GM12878 (cell line): ENCODE measurements at regions not wholly inside any gene's neighbourhood (a gene's known extent, or its start where the extent isn't known, plus 50 kb on each side); places are given as distances from the start of the nearest gene placed in this dataset.

Source experiments
- ATAC-seq: fragments of 200-7000 bp; cut with Tn5 transposase; 3 replicates; pipeline ENCODE4 v1.9.1; 2020; ENCODE audit warnings: mild to moderate bottlenecking, moderate library complexity
- BruUV-seq: library from RNA; stranded (reverse); fragments of 400-500 nt; replicated peaks from 2 replicates; lab custom pipeline; 2021; lab: Mats Ljungman, UMichigan
- CTCF ChIA-PET: fragments of 300-600 bp; sonication (Branson Sonifier 250); formaldehyde crosslinking; extraction: SDS; loops from one replicate; lab custom pipeline; 2021; ENCODE audit warnings: inconsistent platforms; lab: Yijun Ruan, JAX
- POLR2A ChIA-PET: fragments of 350-600 bp; formaldehyde crosslinking; extraction: SDS; loops from one replicate; lab custom pipeline; 2021; ENCODE audit warnings: inconsistent platforms; lab: Charles Lee
- RAD21 ChIA-PET: fragments of 300-600 bp; sonication (Branson Sonifier 250); formaldehyde crosslinking; loops from one replicate; lab custom pipeline; 2023; ENCODE audit warnings: antibody characterized with exemption; ENCODE audit not compliant: unreplicated experiment; lab: Charles Lee
- SMC1A ChIA-PET: fragments of 300-600 bp; sonication (Branson Sonifier 250); formaldehyde crosslinking; loops from one replicate; lab custom pipeline; 2023; ENCODE audit not compliant: unreplicated experiment, uncharacterized antibody; lab: Charles Lee
- DNase-seq: peaks from one replicate; pipeline ENCODE4 v3.0.0-alpha.2; 2011; ENCODE audit warnings: low read depth, low spot score
- FAIRE-seq: peaks from 3 replicates; lab custom pipeline; 2011; peaks lifted over from hg19 to GRCh38; lab: Jason Lieb, UNC
- H2AFZ ChIP-seq: 2 replicates; pipeline ENCODE4 v1.6.0; 2011; ENCODE audit warnings: low read depth, low read length, control low read depth; ENCODE audit not compliant: control insufficient read depth
- H3K27ac ChIP-seq: 2 replicates; pipeline ENCODE4 v1.5.1; 2011; ENCODE audit warnings: control low read depth; ENCODE audit not compliant: control insufficient read depth, insufficient read depth
- H3K27me3 ChIP-seq, 2 experiments: replicated peaks in 1 of 2; 2 replicates each; pipeline versions ENCODE4 v1.6.0 to v1.6.1; 2011; ENCODE audit warnings: low read length in 1 of 2; ENCODE audit not compliant: control insufficient read depth in 2 of 2, insufficient read depth in 2 of 2
- H3K36me3 ChIP-seq, 2 experiments: 2 replicates each; pipeline ENCODE4 v1.5.1; 2011; ENCODE audit warnings: low read length in 1 of 2; ENCODE audit not compliant: control insufficient read depth in 2 of 2, insufficient read depth in 2 of 2
- H3K4me1 ChIP-seq: 2 replicates; pipeline ENCODE4 v1.6.1; 2011; ENCODE audit warnings: mild to moderate bottlenecking, low read length, moderate library complexity, mixed read lengths; ENCODE audit not compliant: control insufficient read depth, insufficient read depth
- H3K4me2 ChIP-seq: 2 replicates; pipeline ENCODE4 v1.6.0; 2011; ENCODE audit warnings: control low read depth; ENCODE audit not compliant: control insufficient read depth, insufficient read depth
- H3K4me3 ChIP-seq: fragments of 200-600 bp; sonication (generic); 2 replicates; pipeline ENCODE4 v1.5.1; 2016
- H3K79me2 ChIP-seq: 2 replicates; pipeline ENCODE4 v1.6.0; 2011; ENCODE audit warnings: low read length; ENCODE audit not compliant: control insufficient read depth, insufficient read depth
- H3K9ac ChIP-seq: 2 replicates; pipeline ENCODE4 v1.8.0; 2011; ENCODE audit warnings: low read length, control low read depth, mixed read lengths; ENCODE audit not compliant: control insufficient read depth, insufficient read depth
- H3K9me3 ChIP-seq: replicated peaks from 3 replicates; pipeline ENCODE4 v1.5.1; 2011; ENCODE audit warnings: mild to moderate bottlenecking, low read length; ENCODE audit not compliant: control insufficient read depth, insufficient read depth
- H4K20me1 ChIP-seq: 2 replicates; pipeline ENCODE4 v1.6.0; 2011; ENCODE audit not compliant: control insufficient read depth, insufficient read depth
- ASH2L ChIP-seq: fragments of 300-600, 200-600 bp; sonication (generic); IDR thresholded peaks from 2 replicates; pipeline ENCODE4 v1.6.1; 2017; ENCODE audit warnings: low read depth, mild to moderate bottlenecking, borderline replicate concordance
- BACH1 ChIP-seq: fragments of 450-650 bp; IDR thresholded peaks from 2 replicates; pipeline ENCODE4 v1.6.1; 2017; ENCODE audit warnings: mild to moderate bottlenecking, borderline replicate concordance
- BRCA1 ChIP-seq: IDR thresholded peaks from 2 replicates; pipeline ENCODE4 v1.6.1; 2011; ENCODE audit warnings: low read depth, low read length, improper control_type of control experiment
- CHD1 ChIP-seq: IDR thresholded peaks from 2 replicates; pipeline ENCODE4 v1.6.1; 2012; ENCODE audit warnings: low read depth, low read length, improper control_type of control experiment
- DPF2 ChIP-seq: fragments of 450-650 bp; IDR thresholded peaks from 2 replicates; pipeline ENCODE4 v1.6.1; 2017; ENCODE audit warnings: mild to moderate bottlenecking
- EZH2 ChIP-seq: IDR thresholded peaks from 2 replicates; pipeline ENCODE4 v1.6.1; 2012; ENCODE audit warnings: low read depth, mild to moderate bottlenecking, control low read depth, inconsistent platforms, low read length, borderline replicate concordance; ENCODE audit not compliant: control insufficient read depth
- IKZF1 ChIP-seq: fragments of 450-650 bp; conservative IDR thresholded peaks from 2 replicates; pipeline ENCODE4 v1.6.1; 2017; ENCODE audit warnings: antibody characterized with exemption, mild to moderate bottlenecking
- KLF5 ChIP-seq: fragments of 450-650 bp; IDR thresholded peaks from 2 replicates; pipeline ENCODE4 v1.6.1; 2014; ENCODE audit warnings: mild to moderate bottlenecking; ENCODE audit not compliant: partially characterized antibody
- POLR2AphosphoS2 ChIP-seq: IDR thresholded peaks from 2 replicates; pipeline ENCODE4 v1.6.1; 2011; ENCODE audit warnings: low read depth, mild to moderate bottlenecking, low read length, improper control_type of control experiment, moderate library complexity
- SMARCA5 ChIP-seq: fragments of 450-650 bp; IDR thresholded peaks from 2 replicates; pipeline ENCODE4 v1.6.1; 2017; ENCODE audit warnings: mild to moderate bottlenecking
- ZBED1 ChIP-seq: IDR thresholded peaks from 2 replicates; pipeline ENCODE4 v1.6.1; 2016; ENCODE audit warnings: borderline replicate concordance
- WGBS: methylation state at CpG from one replicate; pipeline ENCODE4 v1.1.6; 2016; ENCODE audit warnings: low lambda C conversion rate; ENCODE audit not compliant: insufficient replicate concordance, insufficient coverage; ENCODE audit errors: missing lambda C conversion rate; 5-methylcytosine and 5-hydroxymethylcytosine counted together
- in situ Hi-C: fragments of 300-500 bp; cut with MboI; formaldehyde crosslinking; loops from 9 replicates; pipeline ENCODE4 v1.14.3; 2018; ENCODE audit warnings: mixed read lengths
- intact Hi-C: fragments of 100-400 bp; cut with micrococcal nuclease; formaldehyde crosslinking; loops from one replicate; pipeline ENCODE4 v1.14.2; 2022; ENCODE audit not compliant: unreplicated experiment
- TF ChIP-seq, protein P1 (sequence below): fragments of 450-650 bp; formaldehyde crosslinking; IDR thresholded peaks from 2 replicates; pipeline ENCODE4 v1.4.0; 2022; ENCODE audit warnings: mild to moderate bottlenecking, moderate library complexity
- TF ChIP-seq, protein P2 (sequence below): fragments of 450-650 bp; IDR thresholded peaks from 2 replicates; pipeline ENCODE4 v1.6.1; 2017; ENCODE audit warnings: mild to moderate bottlenecking, moderate library complexity
- TF ChIP-seq, protein P3 (sequence below): IDR thresholded peaks from 2 replicates; pipeline ENCODE4 v1.6.1; 2012; ENCODE audit warnings: low read depth, low read length, improper control_type of control experiment
- TF ChIP-seq, protein P4 (sequence below): fragments of 450-650 bp; IDR thresholded peaks from 2 replicates; pipeline ENCODE4 v1.6.1; 2014; ENCODE audit warnings: mild to moderate bottlenecking

DNA sequence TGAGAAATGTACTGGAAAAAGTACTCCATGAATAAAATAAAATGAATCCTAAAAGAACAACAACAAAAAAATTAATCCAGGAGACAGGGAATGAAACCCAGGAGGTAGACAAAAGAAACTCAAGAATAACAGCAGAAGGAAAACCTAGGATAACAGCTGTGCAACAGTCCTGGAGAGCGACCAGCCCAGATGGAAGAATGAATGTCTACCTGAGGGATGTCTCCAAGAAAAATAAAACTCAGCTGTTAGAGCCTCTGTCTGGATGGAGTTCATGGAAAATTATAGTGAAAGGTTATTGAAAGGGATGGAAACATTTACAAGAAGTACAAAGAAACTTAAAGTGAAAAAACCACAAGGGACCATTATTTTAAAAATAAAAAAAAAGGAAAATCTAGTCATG, 135.8 kb upstream of the CA10 start (continued):
- TF ChIP-seq, protein P1, sequence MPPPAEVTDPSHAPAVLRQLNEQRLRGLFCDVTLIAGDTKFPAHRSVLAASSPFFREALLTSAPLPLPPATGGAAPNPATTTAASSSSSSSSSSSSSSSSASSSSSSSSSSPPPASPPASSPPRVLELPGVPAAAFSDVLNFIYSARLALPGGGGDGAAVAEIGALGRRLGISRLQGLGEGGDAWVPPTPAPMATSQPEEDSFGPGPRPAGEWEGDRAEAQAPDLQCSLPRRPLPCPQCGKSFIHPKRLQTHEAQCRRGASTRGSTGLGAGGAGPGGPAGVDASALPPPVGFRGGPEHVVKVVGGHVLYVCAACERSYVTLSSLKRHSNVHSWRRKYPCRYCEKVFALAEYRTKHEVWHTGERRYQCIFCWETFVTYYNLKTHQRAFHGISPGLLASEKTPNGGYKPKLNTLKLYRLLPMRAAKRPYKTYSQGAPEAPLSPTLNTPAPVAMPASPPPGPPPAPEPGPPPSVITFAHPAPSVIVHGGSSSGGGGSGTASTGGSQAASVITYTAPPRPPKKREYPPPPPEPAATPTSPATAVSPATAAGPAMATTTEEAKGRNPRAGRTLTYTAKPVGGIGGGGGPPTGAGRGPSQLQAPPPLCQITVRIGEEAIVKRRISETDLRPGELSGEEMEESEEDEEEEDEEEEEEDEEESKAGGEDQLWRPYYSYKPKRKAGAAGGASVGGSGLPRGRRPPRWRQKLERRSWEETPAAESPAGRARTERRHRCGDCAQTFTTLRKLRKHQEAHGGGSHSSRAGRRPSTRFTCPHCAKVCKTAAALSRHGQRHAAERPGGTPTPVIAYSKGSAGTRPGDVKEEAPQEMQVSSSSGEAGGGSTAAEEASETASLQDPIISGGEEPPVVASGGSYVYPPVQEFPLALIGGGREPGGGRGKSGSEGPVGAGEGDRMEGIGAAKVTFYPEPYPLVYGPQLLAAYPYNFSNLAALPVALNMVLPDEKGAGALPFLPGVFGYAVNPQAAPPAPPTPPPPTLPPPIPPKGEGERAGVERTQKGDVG (CRISPR knock-in tag) = no peak
- TF ChIP-seq, protein P2, sequence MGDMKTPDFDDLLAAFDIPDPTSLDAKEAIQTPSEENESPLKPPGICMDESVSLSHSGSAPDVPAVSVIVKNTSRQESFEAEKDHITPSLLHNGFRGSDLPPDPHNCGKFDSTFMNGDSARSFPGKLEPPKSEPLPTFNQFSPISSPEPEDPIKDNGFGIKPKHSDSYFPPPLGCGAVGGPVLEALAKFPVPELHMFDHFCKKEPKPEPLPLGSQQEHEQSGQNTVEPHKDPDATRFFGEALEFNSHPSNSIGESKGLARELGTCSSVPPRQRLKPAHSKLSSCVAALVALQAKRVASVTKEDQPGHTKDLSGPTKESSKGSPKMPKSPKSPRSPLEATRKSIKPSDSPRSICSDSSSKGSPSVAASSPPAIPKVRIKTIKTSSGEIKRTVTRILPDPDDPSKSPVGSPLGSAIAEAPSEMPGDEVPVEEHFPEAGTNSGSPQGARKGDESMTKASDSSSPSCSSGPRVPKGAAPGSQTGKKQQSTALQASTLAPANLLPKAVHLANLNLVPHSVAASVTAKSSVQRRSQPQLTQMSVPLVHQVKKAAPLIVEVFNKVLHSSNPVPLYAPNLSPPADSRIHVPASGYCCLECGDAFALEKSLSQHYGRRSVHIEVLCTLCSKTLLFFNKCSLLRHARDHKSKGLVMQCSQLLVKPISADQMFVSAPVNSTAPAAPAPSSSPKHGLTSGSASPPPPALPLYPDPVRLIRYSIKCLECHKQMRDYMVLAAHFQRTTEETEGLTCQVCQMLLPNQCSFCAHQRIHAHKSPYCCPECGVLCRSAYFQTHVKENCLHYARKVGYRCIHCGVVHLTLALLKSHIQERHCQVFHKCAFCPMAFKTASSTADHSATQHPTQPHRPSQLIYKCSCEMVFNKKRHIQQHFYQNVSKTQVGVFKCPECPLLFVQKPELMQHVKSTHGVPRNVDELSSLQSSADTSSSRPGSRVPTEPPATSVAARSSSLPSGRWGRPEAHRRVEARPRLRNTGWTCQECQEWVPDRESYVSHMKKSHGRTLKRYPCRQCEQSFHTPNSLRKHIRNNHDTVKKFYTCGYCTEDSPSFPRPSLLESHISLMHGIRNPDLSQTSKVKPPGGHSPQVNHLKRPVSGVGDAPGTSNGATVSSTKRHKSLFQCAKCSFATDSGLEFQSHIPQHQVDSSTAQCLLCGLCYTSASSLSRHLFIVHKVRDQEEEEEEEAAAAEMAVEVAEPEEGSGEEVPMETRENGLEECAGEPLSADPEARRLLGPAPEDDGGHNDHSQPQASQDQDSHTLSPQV = no peak
- no peak for TF ChIP-seq SMARCA5

DNA sequence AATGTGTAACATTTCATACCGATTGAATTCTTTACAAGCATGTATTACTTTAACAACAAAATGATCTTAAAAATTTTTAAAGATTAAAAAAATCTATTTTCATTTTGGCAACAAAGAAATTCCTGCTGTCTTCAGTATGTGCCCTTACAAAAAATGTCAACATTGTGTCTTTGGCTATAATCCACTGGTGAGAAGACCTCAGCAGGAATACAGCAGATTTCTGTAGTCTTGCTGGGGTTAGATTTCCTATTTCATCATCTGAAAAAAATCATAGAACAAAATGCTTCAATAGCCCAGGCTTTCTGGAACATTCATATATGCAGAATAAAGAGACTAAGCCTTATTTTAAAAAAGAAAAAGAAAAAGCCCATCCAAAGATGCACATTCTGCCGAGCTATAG, 129.1 kb upstream of the CA10 start:
- Histone ChIP-seq H3K9me3 (no peaks in the 10 kb centered on the region), H3K4me1 (no peaks in the 10 kb centered on the region), H3K27me3 (no peaks in the 10 kb centered on the region), H2AFZ (no peak overlapping the region), H3K79me2 (no peaks in the 10 kb centered on the region), H3K4me2 (no peak overlapping the region), H3K9ac (no peak overlapping the region), H3K27ac (no peak overlapping the region), H3K4me3 (no peak overlapping the region), H3K36me3 (no peaks in the 10 kb centered on the region), H4K20me1 (no peaks in the 10 kb centered on the region)
- POLR2A ChIA-PET = no interaction called here
- SMC1A ChIA-PET = no interaction called here
- CTCF ChIA-PET = no interaction called here
- 15% methylated on average over 2 of the region's 2 CpGs for WGBS
- RAD21 ChIA-PET = no interaction called here
- intact Hi-C loops (no loop called here), in situ Hi-C loops (loop anchor here (5.0 kb wide), 1 partner anchor 50 kb away; no protein-coding TSS in a partner anchor)
- FAIRE-seq (no peak), ATAC-seq (no peak), DNase-seq (no peak)
- BruUV-seq = no TSS peak
- TF ChIP-seq EZH2 (no peak), CHD1 (no peak), DPF2 (no peak), KLF5 (no peak), POLR2AphosphoS2 (no peak), BRCA1 (no peak), ZBED1 (no peak), ASH2L (no peak), IKZF1 (no peak), BACH1 (no peak)
- TF ChIP-seq, protein P3, sequence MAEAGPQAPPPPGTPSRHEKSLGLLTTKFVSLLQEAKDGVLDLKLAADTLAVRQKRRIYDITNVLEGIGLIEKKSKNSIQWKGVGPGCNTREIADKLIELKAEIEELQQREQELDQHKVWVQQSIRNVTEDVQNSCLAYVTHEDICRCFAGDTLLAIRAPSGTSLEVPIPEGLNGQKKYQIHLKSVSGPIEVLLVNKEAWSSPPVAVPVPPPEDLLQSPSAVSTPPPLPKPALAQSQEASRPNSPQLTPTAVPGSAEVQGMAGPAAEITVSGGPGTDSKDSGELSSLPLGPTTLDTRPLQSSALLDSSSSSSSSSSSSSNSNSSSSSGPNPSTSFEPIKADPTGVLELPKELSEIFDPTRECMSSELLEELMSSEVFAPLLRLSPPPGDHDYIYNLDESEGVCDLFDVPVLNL = no peak
- TF ChIP-seq, protein P4, sequence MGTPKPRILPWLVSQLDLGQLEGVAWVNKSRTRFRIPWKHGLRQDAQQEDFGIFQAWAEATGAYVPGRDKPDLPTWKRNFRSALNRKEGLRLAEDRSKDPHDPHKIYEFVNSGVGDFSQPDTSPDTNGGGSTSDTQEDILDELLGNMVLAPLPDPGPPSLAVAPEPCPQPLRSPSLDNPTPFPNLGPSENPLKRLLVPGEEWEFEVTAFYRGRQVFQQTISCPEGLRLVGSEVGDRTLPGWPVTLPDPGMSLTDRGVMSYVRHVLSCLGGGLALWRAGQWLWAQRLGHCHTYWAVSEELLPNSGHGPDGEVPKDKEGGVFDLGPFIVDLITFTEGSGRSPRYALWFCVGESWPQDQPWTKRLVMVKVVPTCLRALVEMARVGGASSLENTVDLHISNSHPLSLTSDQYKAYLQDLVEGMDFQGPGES = no peak
